HG03135 (cell line): ENCODE measurements at regions not wholly inside any gene's neighbourhood (a gene's known extent, or its start where the extent isn't known, plus 50 kb on each side); places are given as distances from the start of the nearest gene placed in this dataset.

Experiments
- ATAC-seq: cut with Tn5 transposase; IDR thresholded peaks from one replicate; pipeline ENCODE4 v1.9.1; 2021; ENCODE audit warnings: mild to moderate bottlenecking, moderate library complexity; ENCODE audit not compliant: unreplicated experiment

- no peak for ATAC-seq
Measured at GRCh38 chr3:162096874-162097273, 600.3 kb downstream of the OTOL1 start.

DNA sequence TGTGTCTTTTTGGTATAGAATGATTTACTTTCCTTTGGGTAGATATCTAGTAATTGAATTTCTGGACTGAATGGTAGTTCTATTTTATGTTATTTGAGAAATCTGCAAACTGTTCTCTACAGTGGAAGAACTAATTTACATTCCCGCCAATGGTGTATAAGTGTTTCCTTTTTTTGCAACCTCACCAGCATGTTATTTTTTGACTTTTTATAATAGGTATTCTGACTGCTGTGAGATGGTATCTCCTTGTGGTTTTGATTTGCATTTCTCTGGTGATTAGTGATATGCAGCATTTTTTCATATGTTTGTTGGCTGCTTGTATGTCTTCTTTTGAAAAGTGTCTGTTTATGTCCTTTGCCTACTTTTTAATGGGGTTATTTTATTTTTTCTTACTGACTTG lies 607.2 kb downstream of the OTOL1 start:
- no peak for ATAC-seq

DNA sequence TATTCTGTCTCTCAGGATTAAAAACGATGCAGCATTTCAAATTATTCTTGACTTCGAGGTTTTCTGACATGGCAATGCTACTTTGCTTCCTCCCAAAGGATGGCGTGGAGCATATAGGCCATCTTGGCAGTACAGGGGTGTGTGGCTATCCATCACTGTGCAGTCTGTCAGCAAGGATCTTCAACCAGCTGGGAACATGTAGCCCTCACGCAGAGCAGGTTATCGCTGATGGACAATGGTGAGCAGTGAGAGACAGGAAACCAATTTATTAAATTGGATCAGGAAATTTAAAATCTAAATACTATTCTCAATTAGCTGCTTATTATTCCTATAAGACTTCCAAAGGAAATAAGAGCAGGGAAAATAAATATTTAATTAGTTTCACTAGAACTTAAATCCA lies 615.3 kb downstream of the OTOL1 start:
- ATAC-seq = no peak

DNA sequence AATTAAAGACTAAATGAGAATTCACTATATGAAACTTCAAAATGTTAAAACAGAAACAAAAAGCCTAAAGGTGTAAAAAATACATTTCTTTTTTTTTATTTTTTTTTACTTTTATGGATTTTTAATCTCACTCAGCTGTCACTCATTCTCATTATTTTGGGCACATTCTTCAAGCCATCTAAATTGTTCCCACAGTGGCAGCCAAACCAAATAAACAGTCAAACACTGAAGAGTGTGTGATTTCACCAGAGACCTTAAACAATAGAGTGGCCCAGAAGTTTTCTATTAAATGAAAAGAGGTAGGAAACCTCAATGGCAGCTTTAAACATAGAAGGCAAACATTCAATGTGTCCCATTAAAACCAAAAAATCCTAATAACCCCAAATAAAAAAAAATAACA lies 616.1 kb downstream of the OTOL1 start:
- no peak for ATAC-seq

DNA sequence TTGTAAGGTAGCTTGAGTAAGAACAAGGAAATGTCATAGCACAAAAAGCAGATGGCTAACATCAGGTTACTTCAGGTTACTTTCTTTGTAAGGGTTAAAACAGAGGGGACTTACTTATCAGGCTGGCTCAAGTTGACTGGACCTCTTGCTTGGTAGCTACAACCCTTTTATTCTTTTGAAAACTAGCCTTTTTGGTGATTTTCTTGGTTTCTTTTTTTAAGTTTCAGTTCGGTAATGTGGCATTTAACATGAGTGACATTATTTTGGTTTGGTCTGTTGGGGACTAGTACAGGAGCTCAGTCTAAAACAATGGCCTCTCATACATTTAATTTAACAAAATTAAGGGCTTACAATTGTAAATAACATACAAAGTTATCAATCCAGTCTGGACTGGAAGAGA lies 621.4 kb downstream of the OTOL1 start:
- no peak for ATAC-seq

DNA sequence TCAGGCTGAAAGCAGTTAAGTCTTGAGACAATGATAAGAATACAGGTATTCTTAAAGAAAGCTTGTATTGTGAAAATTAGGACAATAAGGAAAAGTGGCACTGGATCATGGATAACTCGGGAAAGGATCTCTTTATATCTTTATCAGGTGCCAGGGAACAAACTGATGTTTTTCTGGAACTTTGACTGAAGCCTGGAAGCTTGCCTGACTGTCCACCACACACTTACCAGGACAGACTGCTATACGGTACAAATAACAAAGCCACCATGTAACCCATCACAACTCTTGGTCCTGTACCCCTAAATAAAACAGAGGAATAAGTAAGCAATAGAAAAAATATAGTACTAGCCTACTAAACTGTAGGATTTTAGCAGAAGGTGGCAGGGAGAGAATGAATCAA lies 623.0 kb downstream of the OTOL1 start:
- ATAC-seq = no peak

DNA sequence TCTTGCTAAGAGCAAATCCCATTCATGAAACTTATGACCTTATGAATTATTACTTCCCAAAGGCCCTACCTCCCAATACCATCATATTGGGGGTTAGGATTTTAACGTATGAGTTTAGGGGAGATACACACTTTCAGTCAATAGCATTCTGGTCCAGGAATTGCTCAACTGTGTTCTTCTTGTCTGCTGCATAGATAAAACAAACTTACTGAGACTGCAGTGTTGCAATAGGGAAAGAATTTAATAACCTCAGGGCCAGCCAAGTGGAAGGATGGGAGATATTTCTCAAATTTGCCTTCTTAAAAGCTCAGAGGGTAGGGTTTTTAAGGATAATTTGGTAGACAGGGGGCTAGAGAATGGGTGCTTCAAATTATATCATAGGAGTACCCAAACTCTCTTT lies 625.8 kb downstream of the OTOL1 start:
- ATAC-seq = no peak

GRCh38 chr3:162125790-162126189 lies 629.2 kb downstream of the OTOL1 start:
- no peak for ATAC-seq

DNA sequence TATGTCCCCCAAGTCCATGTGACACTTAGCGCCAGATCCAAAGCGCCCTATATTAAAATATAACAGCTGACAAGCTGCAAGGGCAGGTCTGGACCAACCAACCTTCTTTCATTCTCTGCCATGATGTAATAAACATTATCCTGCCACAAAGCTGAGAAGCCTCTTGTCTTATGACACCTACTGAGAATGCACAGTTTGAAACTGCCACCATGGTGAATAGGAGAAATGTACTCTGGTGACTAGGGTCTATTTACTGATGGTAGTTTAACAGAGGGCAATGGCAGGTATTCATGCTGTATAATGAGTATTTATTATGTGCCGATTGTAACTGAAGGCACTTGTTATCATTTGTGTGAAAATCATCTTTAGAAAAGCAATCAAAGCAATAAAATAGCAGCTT lies 634.0 kb downstream of the OTOL1 start:
- ATAC-seq = no peak

DNA sequence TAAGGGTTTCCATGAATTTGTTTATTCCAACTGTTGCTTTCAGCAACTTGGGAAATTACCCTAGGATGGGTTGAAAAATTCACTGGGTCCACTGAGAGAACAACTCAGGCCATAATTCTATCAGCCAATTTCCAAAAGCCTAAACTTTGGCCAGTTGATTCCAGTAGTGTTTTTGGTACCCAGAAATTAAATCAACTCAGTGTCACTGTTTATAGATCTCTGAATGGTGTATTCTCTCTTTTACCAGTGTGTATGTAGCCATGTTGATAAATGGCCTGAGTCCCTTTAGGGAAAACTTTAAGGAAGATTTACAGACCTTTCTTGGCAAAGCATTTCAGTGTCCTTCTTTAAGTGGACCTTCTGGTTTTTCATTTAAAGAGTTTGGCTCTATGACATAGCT lies 636.4 kb downstream of the OTOL1 start:
- ATAC-seq = no peak

DNA sequence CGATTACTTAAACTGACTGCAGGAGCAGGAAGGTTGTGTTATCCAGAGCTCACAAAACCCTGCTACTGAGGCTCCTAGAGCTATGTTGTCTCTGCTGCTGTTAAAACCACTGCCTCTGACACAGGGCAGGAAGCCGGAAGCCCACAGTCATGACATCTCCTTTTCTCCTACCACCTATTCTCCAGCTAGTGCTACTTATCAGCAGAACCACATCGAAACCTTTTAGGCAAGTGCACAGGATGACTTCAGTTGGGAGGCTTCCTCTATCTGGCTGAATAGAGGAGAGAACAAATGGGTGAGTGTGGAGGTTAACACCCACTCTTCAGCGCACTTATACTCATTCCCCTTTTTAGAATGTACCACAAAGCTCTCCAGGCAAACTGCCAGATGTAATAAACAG lies 638.0 kb downstream of the OTOL1 start:
- ATAC-seq = no peak

DNA sequence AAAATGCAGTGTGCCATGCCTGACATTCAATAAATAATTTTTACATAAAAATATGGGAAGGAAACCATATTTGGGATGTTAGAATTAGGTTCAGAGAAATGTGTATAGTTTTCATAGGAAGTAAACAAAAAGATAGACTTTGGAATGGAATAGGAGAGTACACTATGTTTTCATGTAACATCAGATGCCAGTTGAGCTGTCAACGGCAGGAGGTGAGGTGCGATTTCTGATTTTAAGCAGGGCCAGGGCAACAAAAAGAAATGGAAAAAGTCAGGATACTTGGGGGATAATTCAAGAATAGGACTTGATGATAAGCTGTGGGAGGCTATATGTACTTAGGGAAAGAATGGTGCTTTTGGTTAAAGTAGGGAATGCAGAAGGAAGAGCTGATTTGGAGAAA lies 639.5 kb downstream of the OTOL1 start:
- ATAC-seq = no peak

DNA sequence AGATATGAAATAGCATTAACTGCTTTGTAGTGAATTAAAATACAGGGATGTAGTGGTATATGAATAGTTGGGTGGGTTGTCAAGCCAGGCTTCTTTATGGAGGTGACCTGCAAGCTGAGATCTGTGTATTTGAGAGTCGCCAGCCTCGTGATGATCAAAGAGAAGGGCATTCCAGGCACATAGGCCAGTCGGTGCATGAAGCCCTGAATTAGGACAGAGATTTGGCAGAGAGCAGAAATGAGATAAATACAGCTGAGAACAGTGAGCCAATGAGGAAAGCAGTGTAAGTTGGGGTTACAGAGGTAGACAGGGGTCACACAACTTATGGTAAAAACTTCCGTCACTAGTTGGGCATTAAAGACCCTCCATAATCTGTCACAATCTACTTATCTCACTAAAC lies 641.9 kb downstream of the OTOL1 start:
- ATAC-seq = no peak

GRCh38 chr3:162139841-162140240 lies 643.2 kb downstream of the OTOL1 start:
- no peak for ATAC-seq

DNA sequence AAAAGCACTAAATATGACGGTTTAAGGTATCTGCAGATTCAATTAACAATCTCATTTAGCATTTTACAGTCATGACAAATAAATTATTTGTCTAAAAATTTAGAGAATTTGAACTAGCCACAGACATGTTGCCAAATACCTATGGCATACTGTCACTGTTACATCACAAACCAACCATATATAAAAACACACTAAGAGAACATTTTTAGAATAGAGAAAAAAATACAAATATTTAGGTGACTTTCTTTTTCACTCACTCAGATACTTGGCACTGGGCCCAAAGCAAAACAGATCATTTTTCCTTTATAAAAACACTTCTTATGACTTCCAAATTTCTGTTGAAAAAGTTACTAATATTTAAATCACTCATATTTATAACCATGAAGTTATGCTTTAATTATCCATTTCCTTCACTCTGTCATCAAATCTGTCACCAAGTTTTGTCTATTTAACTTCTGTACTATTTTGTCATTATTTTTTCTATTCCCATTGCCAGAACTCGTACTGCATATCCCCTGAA lies 644.7 kb downstream of the OTOL1 start:
- no peak for ATAC-seq

DNA sequence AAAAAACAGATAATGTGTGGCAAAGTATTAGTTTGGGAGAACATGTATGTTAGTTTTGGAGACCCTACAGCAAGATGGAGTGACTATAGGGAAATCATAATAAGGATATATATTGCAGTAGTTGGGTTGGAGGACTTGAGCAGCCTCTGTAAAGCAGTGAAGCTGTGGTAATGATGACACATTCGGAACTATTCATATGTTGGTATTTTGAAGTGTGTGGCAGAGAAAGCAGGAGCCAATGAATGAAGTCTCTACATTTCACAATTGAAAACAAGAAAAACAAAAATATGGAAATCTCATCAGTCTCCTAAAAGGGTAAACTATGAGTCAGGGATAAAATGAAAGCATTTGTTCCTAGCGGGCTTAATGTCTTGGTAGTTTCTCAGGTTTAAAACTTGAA lies 645.9 kb downstream of the OTOL1 start:
- no peak for ATAC-seq

GRCh38 chr3:162143180-162143579 lies 646.6 kb downstream of the OTOL1 start:
- no peak for ATAC-seq

- ATAC-seq = no peak
Measured at GRCh38 chr3:162147996-162148395, 651.4 kb downstream of the OTOL1 start.

DNA sequence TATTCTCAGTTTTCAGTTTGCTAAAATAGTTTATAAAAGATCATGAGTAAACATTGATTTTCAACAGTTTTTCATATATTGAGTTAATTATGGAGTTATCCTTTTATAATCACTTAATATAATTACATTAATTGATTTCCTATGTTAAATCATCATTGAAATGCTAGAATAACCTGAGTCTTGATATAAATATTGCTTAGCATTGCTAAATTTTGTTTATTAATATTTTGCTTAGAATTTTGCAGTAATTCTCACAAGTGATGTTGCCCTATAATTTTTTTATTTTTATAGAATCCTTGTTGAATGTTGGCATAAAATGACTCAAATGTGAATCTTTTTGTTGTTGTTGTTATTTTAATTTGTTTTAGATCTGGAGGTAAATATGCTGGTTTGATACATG lies 654.2 kb downstream of the OTOL1 start:
- no peak for ATAC-seq

- no peak for ATAC-seq
Measured at GRCh38 chr3:162152636-162153035, 656.0 kb downstream of the OTOL1 start.

GRCh38 chr3:162161595-162161994 lies 665.0 kb downstream of the OTOL1 start:
- ATAC-seq = no peak

DNA sequence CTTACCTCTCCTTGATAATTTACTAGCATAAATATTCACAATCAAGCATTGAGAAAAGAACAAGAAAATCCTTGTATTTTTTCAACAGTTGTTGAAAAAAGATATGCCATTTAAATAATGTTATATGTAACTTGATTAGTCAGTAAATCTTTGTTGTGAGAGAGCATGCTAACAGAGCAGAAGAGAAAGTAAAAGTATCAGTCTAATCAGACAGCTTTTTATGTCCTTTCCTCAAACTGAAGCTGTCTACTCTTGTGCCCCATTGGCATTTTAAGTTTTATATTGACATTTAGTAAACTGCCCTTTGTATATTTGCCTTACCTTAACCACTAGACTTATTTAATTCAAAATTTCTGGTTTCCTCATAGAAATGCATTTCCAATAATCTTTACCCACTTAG lies 668.7 kb downstream of the OTOL1 start:
- ATAC-seq = no peak

DNA sequence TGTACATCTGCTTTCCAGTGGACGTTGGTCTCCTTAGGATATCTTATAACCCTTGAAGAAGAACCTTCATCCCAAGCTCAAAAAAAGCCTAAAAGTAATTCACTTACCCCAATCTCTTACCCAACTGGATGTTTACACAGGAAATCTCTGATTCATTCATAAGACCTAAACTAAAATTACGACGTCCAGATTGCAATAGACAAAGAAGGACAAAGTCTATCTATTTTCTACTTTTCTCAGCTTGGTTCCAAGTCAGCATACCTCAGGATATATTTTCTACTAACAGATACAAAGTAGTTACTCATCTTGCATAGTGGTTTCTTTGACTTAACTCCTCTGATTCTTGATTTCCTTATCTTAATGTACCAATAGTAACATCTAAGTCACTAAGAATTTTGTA lies 669.9 kb downstream of the OTOL1 start:
- no peak for ATAC-seq

GRCh38 chr3:162168715-162169114 lies 672.1 kb downstream of the OTOL1 start:
- no peak for ATAC-seq
